SH-SY5Y (cell line): ENCODE measurements at regions not wholly inside any gene's neighbourhood (a gene's known extent, or its start where the extent isn't known, plus 50 kb on each side); places are given as distances from the start of the nearest gene placed in this dataset.

ENCODE experiments used
- GATA2 ChIP-seq: IDR thresholded peaks from 2 replicates; pipeline ENCODE4 v1.6.1; 2011; ENCODE audit warnings: mild to moderate bottlenecking, low read depth, low read length
- GATA3 ChIP-seq: IDR thresholded peaks from 2 replicates; pipeline ENCODE4 v1.6.1; 2011; ENCODE audit warnings: low read depth, mild to moderate bottlenecking, low read length, moderate library complexity

GRCh38 chr7:118472581-118472980, 248.1 kb downstream of the ANKRD7 start:
- no peak for TF ChIP-seq GATA2
- no peak for TF ChIP-seq GATA3
